Vagina (tissue), 2 donors: ENCODE measurements at regions not wholly inside any gene's neighbourhood (a gene's known extent, or its start where the extent isn't known, plus 50 kb on each side); places are given as distances from the start of the nearest gene placed in this dataset.

Source experiments
- DNase-seq, 2 donors: peaks; one replicate each; pipeline ENCODE4 v3.0.0-alpha.2; 2017; ENCODE audit errors: extremely low spot score in 2 of 2
- H3K27ac ChIP-seq: fragments of 200-600 bp; sonication (generic); one replicate; pipeline ENCODE4 v1.5.1; 2019
- H3K27me3 ChIP-seq: fragments of 200-600 bp; sonication (generic); one replicate; pipeline ENCODE4 v1.5.1; 2019
- H3K36me3 ChIP-seq, 2 donors: fragments of 200-600 bp; sonication (generic); one replicate each; pipeline ENCODE4 v1.5.1; 2017 to 2019
- H3K4me1 ChIP-seq: fragments of 200-600 bp; sonication (generic); one replicate; pipeline ENCODE4 v1.5.1; 2019
- H3K4me3 ChIP-seq, 2 donors: fragments of 200-600 bp; sonication (generic); 1 replicate in 1 of 2; 2 replicates in 1 of 2; pipeline ENCODE4 v1.5.1; 2016 to 2019
- H3K9me3 ChIP-seq: fragments of 200-600 bp; sonication (generic); one replicate; pipeline ENCODE4 v1.5.1; 2019
- CTCF ChIP-seq, 3 experiments: fragments of 450-650 bp in 2 of 3; fragments of 200-600 bp in 1 of 3; sonication (generic) in 1 of 3; IDR thresholded peaks; one replicate each; pipeline ENCODE4 v1.5.1; 2017 to 2019; ENCODE audit warnings: antibody characterized with exemption in 3 of 3, mild to moderate bottlenecking in 2 of 3, moderate library complexity in 2 of 3
- POLR2A ChIP-seq, 2 donors: fragments of 450-650 bp; IDR thresholded peaks; one replicate each; pipeline ENCODE4 v1.6.1; 2017; ENCODE audit warnings: antibody characterized with exemption in 2 of 2, mild to moderate bottlenecking in 2 of 2, moderate library complexity in 2 of 2
- POLR2AphosphoS5 ChIP-seq, 2 donors: sonication (generic); formaldehyde crosslinking; IDR thresholded peaks; one replicate each; pipeline ENCODE4 v1.9.0; 2017; ENCODE audit warnings: antibody characterized with exemption in 2 of 2, mild to moderate bottlenecking in 2 of 2, low read depth in 1 of 2; ENCODE audit not compliant: insufficient read depth in 1 of 2
- intact Hi-C: fragments of 100-400 bp; cut with DNase I; formaldehyde crosslinking; loops from one replicate; pipeline ENCODE4 v1.15.1; 2023

GRCh38 chr7:89401099-89401498, 605.6 kb upstream of the TEX47 start:
- DNase-seq = no peak
- Histone ChIP-seq H3K4me1 (no peaks in the 10 kb centered on the region), H3K4me3 (no peak overlapping the region), H3K27ac (no peak overlapping the region), H3K9me3 (no peaks in the 10 kb centered on the region), H3K27me3 (no peaks in the 10 kb centered on the region), H3K36me3 (no peaks in the 10 kb centered on the region)
- TF ChIP-seq POLR2A (IDR thresholded peaks at IDR 0.05) (no peak), POLR2AphosphoS5 (IDR thresholded peaks at IDR 0.05; ENCODE audit: insufficient read depth in 1 of 2, low read depth in 1 of 2) (no peak)
- intact Hi-C loops = no loop called here

GRCh38 chr7:89401690-89402089, 606.2 kb upstream of the TEX47 start:
- intact Hi-C loops = no loop called here
- no peak for TF ChIP-seq POLR2A (IDR thresholded peaks at IDR 0.05)
- TF ChIP-seq POLR2AphosphoS5 (IDR thresholded peaks at IDR 0.05; ENCODE audit: insufficient read depth in 1 of 2, low read depth in 1 of 2) = no peak
- no peak for TF ChIP-seq CTCF (IDR thresholded peaks at IDR 0.05)
- Histone ChIP-seq H3K9me3 (no peaks in the 10 kb centered on the region), H3K27ac (peak overlapping the region; percentile 15), H3K27me3 (no peaks in the 10 kb centered on the region), H3K4me1 (no peaks in the 10 kb centered on the region), H3K36me3 (no peaks in the 10 kb centered on the region), H3K4me3 (no peak overlapping the region)
- no peak for DNase-seq

- Histone ChIP-seq H3K27ac (no peak overlapping the region), H3K36me3 (no peaks in the 10 kb centered on the region), H3K9me3 (no peaks in the 10 kb centered on the region), H3K27me3 (no peaks in the 10 kb centered on the region), H3K4me3 (no peak overlapping the region), H3K4me1 (no peaks in the 10 kb centered on the region)
- TF ChIP-seq POLR2AphosphoS5 (IDR thresholded peaks at IDR 0.05; ENCODE audit: insufficient read depth in 1 of 2, low read depth in 1 of 2) (no peak), POLR2A (IDR thresholded peaks at IDR 0.05) (no peak), CTCF (IDR thresholded peaks at IDR 0.05) (no peak)
- no peak for DNase-seq
- intact Hi-C loops = no loop called here
Measured at GRCh38 chr7:89451911-89452310, 656.4 kb upstream of the TEX47 start.

- H3K4me3 ChIP-seq = no peak overlapping the region
- no peak for DNase-seq
- H3K27me3 ChIP-seq = no peaks in the 10 kb centered on the region
- H3K27ac ChIP-seq = no peak overlapping the region
- no peaks in the 10 kb centered on the region for H3K9me3 ChIP-seq
- no peaks in the 10 kb centered on the region for H3K36me3 ChIP-seq
- TF ChIP-seq POLR2AphosphoS5 (IDR thresholded peaks at IDR 0.05; ENCODE audit: insufficient read depth in 1 of 2, low read depth in 1 of 2) (no peak), CTCF (IDR thresholded peaks at IDR 0.05) (no peak), POLR2A (IDR thresholded peaks at IDR 0.05) (no peak)
- intact Hi-C loops = no loop called here
- no peaks in the 10 kb centered on the region for H3K4me1 ChIP-seq
Measured at GRCh38 chr7:89456556-89456955, 661.0 kb upstream of the TEX47 start.

GRCh38 chr7:89458114-89458513, 662.6 kb upstream of the TEX47 start:
- intact Hi-C loops = no loop called here
- H3K27me3 ChIP-seq = no peaks in the 10 kb centered on the region
- no peaks in the 10 kb centered on the region for H3K36me3 ChIP-seq
- TF ChIP-seq POLR2A (IDR thresholded peaks at IDR 0.05) = no peak
- no peak for TF ChIP-seq POLR2AphosphoS5 (IDR thresholded peaks at IDR 0.05; ENCODE audit: insufficient read depth in 1 of 2, low read depth in 1 of 2)
- no peak for TF ChIP-seq CTCF (IDR thresholded peaks at IDR 0.05)
- H3K9me3 ChIP-seq = no peaks in the 10 kb centered on the region
- H3K4me1 ChIP-seq = no peaks in the 10 kb centered on the region
- no peak for DNase-seq
- no peak overlapping the region for H3K4me3 ChIP-seq
- H3K27ac ChIP-seq = no peak overlapping the region

- Histone ChIP-seq H3K4me3 (no peak overlapping the region), H3K27ac (no peak overlapping the region), H3K4me1 (no peaks in the 10 kb centered on the region), H3K36me3 (no peaks in the 10 kb centered on the region), H3K27me3 (no peaks in the 10 kb centered on the region), H3K9me3 (no peaks in the 10 kb centered on the region)
- DNase-seq = no peak
- intact Hi-C loops = no loop called here
- TF ChIP-seq POLR2AphosphoS5 (IDR thresholded peaks at IDR 0.05; ENCODE audit: insufficient read depth in 1 of 2, low read depth in 1 of 2) = no peak
- TF ChIP-seq POLR2A (IDR thresholded peaks at IDR 0.05) = no peak
- TF ChIP-seq CTCF (IDR thresholded peaks at IDR 0.05) = no peak
Measured at GRCh38 chr7:89474456-89474855, 678.9 kb upstream of the TEX47 start.
